ENCODE measurements at regions not wholly inside any gene's neighbourhood (a gene's known extent, or its start where the extent isn't known, plus 50 kb on each side); places are given as distances from the start of the nearest gene placed in this dataset.

DNA sequence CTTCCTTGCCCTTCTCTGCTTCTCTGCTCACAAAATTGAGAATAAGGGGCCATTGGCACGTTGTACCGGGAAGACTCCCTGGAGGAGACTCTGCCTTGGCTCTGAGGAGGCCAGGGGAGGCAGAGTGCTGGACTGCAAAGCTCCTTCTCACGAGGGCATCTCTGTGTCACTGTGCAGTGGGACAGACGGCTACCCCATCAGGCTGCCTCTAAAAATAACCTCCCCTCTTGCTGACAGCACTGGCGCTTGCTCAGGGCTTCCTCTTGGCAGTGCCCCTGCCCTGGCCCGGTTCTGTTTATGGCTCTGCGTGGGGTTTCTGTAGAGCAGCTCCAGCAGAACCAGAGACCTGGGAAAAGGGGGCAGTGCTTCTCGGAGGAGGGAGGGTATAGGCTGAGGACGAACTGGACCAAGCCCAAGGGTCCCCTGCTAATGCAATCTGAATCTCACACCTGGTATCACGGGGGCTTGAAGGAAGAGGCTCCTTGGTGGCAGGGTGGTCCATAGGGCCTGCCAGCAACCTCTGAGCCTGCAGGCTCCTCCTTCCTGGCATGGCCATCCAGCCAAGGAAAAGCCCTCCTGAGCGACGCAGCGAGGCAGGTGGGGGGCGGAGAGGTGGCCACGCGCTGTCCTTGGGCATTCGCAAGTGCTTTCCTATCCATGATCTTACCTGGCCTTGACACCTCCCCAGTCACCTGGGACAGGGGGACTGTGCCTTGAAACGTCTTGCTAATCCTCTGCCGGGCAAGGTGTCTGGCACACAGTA, 63.3 kb upstream of the TLE3 start:
- DNase-seq (ENCODE audit: low spot score) (no peak), ATAC-seq (ENCODE audit: low FRiP score) (no peak)
- TF ChIP-seq, protein P1, sequence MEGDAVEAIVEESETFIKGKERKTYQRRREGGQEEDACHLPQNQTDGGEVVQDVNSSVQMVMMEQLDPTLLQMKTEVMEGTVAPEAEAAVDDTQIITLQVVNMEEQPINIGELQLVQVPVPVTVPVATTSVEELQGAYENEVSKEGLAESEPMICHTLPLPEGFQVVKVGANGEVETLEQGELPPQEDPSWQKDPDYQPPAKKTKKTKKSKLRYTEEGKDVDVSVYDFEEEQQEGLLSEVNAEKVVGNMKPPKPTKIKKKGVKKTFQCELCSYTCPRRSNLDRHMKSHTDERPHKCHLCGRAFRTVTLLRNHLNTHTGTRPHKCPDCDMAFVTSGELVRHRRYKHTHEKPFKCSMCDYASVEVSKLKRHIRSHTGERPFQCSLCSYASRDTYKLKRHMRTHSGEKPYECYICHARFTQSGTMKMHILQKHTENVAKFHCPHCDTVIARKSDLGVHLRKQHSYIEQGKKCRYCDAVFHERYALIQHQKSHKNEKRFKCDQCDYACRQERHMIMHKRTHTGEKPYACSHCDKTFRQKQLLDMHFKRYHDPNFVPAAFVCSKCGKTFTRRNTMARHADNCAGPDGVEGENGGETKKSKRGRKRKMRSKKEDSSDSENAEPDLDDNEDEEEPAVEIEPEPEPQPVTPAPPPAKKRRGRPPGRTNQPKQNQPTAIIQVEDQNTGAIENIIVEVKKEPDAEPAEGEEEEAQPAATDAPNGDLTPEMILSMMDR (IDR thresholded peaks at IDR 0.05) = no peak

DNA sequence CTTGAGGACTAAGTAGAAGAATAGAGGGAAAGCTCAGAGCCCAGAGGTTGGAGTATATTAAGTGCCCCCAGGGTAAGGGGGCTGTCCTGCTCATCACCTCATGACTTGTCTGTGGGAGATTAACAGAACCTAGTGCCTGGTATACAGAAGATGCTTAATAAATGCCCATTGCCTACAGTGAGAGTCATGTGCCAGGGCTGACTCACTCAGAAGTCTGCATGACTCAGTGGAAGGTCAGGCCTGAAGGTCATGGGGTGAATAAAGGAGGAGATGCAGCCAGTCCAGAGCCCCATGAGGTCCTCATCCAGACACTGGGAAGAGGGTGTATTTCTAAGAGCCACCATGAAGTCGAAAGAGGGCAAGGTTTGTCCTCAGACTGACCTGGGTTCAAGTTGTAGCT, 62.5 kb upstream of the TLE3 start:
- no peak for DNase-seq (ENCODE audit: low spot score)
- TF ChIP-seq, protein P1 (IDR thresholded peaks at IDR 0.05) = no peak
- peak; percentile 9 for ATAC-seq (ENCODE audit: low FRiP score)

DNA sequence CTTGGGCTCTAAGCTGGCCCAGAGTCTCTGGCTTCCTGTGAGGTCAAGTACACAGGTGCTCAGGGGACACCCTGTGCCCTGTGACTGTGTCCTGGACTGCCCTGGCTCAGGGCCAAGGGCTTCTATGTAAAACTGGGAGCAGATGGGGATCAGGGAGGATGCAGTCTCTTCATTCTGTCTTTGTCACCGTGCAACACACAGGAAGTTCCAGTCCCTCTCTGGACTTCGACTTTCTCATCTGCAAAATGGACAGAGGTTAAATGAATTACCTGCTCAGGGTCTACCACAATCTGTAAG, 61.9 kb upstream of the TLE3 start:
- peak; percentile 21 for DNase-seq (ENCODE audit: low spot score)
- TF ChIP-seq, protein P1 (IDR thresholded peaks at IDR 0.05) = no peak
- ATAC-seq (ENCODE audit: low FRiP score) = no peak

DNA sequence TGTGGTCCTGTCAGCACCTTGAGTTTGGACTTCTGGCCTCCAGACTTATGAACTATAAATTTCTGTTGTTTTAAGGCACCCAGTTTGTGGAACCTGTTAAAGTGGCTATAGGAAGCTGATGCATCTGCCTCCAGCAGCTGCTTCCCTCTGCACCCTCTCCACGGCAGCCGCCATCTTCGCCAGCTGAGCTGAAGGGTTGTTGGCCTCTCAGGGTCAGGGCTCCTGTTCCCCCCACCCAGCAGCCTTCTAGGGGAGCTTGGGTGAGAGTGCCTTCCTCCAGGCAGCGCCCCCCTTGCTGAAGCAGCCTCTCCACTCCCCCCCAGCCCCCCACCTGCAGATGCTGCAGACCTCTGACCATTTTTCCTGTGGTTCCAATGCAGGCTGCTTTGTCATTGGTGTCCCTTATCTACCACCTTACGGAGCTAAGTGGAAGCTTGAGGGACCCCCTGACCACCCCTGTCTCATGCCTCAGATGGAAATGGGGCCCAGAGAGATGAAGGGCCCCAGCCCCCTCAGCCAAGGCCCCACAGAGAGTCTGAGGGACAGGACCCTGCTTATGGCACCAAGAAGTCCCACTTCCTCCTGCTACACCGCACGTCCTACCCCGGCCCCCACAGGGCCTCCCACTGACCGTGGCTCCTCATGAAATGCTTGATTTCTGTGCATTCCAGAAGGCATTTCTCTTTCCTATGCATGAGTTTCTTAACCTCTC, 61.4 kb upstream of the TLE3 start:
- ATAC-seq (ENCODE audit: low FRiP score) (no peak), DNase-seq (ENCODE audit: low spot score) (no peak)
- TF ChIP-seq, protein P1 (IDR thresholded peaks at IDR 0.05) = no peak

DNA sequence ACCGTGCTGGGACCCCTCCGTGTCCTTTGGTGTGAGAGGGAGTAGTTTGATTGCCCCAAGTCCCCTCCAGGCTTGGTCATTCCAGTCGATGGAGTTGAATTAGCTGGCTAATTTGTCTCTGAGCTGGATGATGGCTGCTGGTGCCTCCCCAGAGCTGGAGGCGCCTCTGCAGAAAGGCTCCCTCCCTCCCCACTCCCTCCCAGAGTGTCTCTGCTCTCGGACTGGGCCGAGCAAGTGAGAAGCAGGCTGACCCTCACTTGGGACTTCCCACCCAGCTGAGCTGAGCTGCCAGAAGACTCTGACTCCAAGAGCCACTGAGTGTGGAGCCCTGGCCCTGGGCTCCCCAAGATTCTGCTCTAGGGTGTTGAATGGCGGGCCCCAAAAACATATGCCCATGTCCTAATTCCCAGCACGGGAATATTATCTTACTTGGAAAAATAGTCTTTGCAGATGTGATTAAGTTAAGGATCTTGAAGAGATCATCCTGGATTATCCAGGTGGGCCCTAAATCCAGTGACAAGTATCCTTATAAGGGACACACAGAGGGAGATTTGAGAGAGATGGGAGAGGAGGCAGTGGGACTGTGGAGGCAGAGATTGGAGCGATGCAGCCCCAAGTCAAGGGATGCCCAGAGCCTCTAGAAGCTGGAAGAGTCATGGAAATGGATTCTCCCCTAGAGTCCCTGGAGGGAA, 60.7 kb upstream of the TLE3 start:
- TF ChIP-seq, protein P1 (IDR thresholded peaks at IDR 0.05) = no peak
- ATAC-seq (ENCODE audit: low FRiP score) = no peak
- DNase-seq (ENCODE audit: low spot score) = peak; percentile 12

DNA sequence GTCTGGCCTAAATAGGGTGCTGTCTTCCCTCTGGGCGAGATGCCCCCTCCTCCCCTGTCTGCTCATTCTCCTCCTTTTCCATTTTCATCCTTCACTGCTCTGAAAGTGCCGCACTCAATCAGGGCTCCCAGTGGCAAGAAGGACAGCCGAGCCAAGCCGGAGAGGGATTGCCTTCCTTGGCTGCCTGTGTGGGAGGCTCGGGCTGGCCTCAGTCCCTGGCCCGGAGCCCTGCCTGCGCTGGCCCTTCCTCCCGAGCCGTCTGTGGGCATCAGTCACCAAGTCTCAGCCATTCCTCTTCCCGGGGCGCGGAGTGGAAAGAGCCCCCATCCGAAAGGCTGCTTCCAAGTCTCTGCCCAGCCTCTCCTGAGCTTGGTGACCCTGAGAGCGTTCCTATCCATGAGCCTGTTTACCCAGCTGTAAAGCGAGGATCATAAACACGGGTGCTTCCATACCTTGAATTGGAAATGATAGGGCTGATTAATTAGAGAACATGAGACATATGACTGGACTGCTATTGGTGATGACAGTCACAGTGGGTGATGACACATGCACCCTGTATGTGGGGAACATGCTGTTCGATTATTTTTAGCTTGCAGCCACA, 59.1 kb upstream of the TLE3 start:
- TF ChIP-seq, protein P1 (IDR thresholded peaks at IDR 0.05) = no peak
- ATAC-seq (ENCODE audit: low FRiP score) (peak; percentile 48), DNase-seq (ENCODE audit: low spot score) (peak; percentile 21)
